NB4 (cell line): ENCODE measurements at regions not wholly inside any gene's neighbourhood (a gene's known extent, or its start where the extent isn't known, plus 50 kb on each side); places are given as distances from the start of the nearest gene placed in this dataset.

Experiments used
- DNase-seq: peaks from one replicate; pipeline ENCODE4 v3.0.0; 2010; ENCODE audit warnings: low read depth
- H3K4me3 ChIP-seq: one replicate; pipeline ENCODE4 v1.5.1; 2011; ENCODE audit warnings: mild to moderate bottlenecking, low read depth, low read length, moderate library complexity
- CTCF ChIP-seq: IDR thresholded peaks from one replicate; pipeline ENCODE4 v1.5.1; 2012; ENCODE audit warnings: low read depth, low read length
- MAX ChIP-seq: IDR thresholded peaks from 2 replicates; pipeline ENCODE4 v1.6.1; 2011; ENCODE audit warnings: low read depth, low read length
- MYC ChIP-seq: IDR thresholded peaks from 2 replicates; pipeline ENCODE4 v1.6.1; 2011; ENCODE audit warnings: low read depth, low read length
- POLR2A ChIP-seq: IDR thresholded peaks from 2 replicates; pipeline ENCODE4 v1.6.1; 2011; ENCODE audit warnings: mild to moderate bottlenecking; ENCODE audit not compliant: insufficient read length; ENCODE audit errors: extremely low read depth

- no peak for TF ChIP-seq MAX
- TF ChIP-seq POLR2A = no peak
- TF ChIP-seq MYC = no peak
- no peak for TF ChIP-seq CTCF
- no peak overlapping the region for H3K4me3 ChIP-seq
- no peak for DNase-seq
These were observed 255.1 kb downstream of the PTPRC start for GRCh38 chr1:198893763-198894444.

GRCh38 chr1:198901266-198901665 lies 262.4 kb downstream of the PTPRC start:
- DNase-seq = no peak
- no peak for TF ChIP-seq POLR2A
- no peak for TF ChIP-seq CTCF
- TF ChIP-seq MAX = no peak
- TF ChIP-seq MYC = no peak
- no peak overlapping the region for H3K4me3 ChIP-seq

GRCh38 chr1:198902655-198903054 lies 263.8 kb downstream of the PTPRC start:
- no peak overlapping the region for H3K4me3 ChIP-seq
- no peak for DNase-seq
- TF ChIP-seq MYC (no peak), POLR2A (peak; percentile 13)

GRCh38 chr1:198903203-198903602 lies 264.4 kb downstream of the PTPRC start:
- H3K4me3 ChIP-seq = no peak overlapping the region
- no peak for TF ChIP-seq MAX
- TF ChIP-seq POLR2A = no peak
- TF ChIP-seq CTCF = no peak
- TF ChIP-seq MYC = no peak
- no peak for DNase-seq

- TF ChIP-seq POLR2A = no peak
- TF ChIP-seq CTCF = no peak
- no peak for TF ChIP-seq MAX
- TF ChIP-seq MYC = no peak
- no peak overlapping the region for H3K4me3 ChIP-seq
- no peak for DNase-seq
These were observed 264.8 kb downstream of the PTPRC start for GRCh38 chr1:198903621-198904020.

- H3K4me3 ChIP-seq = no peak overlapping the region
- no peak for DNase-seq
- TF ChIP-seq POLR2A (no peak), MAX (no peak), MYC (no peak), CTCF (no peak)
These were observed 265.5 kb downstream of the PTPRC start for GRCh38 chr1:198904321-198904720.
